HT1080 (cell line): ENCODE measurements at regions not wholly inside any gene's neighbourhood (a gene's known extent, or its start where the extent isn't known, plus 50 kb on each side); places are given as distances from the start of the nearest gene placed in this dataset.
"Not testable (repeated sequence)": the region's sequence is repeated elsewhere in the genome, so short reads cannot be mapped to it uniquely, and the experiment has no call there.

Experiments used
- DNase-seq: peaks from one replicate; pipeline ENCODE4 v3.0.0-alpha.2; 2015; ENCODE audit warnings: low read depth

DNA sequence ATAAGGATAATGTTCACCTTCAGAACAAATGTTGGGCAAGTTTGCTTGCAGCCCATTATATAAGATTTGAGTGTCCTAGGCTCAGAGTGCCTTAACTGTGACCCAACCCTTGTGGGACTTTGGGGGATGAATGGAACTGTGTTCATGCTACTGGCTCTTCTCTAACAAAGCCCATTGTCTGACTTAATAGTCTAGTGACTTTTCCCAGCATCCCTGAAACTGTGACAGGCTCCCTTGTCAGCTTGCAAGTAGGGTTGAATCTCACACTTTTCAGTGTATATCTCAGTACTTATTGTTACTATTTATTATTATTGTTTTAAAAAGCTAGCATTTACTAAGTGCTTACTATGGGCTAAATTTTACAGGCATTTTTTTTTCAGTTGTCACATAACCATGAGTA is 1488.2 kb downstream of the KHDRBS2 start:
- not testable (repeated sequence) for DNase-seq

DNA sequence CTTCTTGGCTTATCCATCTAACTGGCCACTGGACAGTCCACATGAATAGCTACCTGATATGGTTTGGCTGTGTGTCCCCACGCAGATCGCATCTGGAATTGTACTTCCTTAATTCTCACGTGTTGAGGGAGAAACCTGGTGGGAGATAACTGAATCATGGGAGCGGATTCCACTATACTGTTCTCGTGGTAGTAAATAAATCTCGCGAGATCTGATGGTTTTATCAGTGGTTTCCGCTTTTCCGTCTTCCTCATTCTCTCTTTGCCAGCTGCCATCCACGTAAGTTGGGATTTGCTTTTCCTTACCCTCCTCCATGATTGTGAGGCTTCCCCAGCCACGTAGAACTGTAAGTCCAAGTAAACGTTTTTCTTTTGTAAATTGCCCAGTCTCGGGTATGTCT is 1496.4 kb downstream of the KHDRBS2 start:
- DNase-seq: peak; percentile 64

DNA sequence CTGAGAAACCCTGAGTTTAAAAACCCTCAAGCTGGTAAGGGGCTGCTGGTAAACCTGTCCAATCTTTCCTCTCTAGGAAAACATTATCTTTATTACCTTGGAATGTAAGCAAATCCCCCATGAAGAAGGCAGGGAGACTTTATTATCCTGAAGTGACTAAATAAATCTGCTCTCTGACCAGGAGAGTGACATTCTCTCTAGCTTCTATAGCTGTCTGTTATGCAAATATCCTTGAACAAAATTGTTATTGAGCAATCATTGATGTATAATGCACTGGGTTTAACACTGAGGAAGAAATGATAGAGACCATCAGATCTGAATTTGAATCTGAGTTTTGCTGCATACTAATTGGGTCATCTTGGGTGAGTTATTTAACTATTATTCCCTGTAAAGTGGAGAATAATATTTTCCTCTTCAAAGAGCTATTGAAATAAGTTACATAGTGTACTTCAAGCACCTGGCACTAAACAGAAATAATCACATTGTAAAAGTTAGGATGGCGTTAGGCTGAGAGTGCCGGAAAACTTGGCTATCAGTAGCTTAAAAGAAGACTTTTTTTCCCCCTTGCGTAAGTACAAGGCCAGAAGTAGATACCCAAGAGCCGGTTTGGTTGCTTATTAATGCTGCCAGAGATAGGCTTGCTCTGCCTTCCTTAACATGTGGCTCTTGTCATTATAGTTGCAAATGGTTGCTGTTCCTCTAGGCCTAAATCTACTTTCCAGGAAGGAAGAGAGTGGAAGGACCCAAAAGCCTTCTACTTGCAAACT is 1503.1 kb downstream of the KHDRBS2 start:
- not testable (repeated sequence) for DNase-seq

DNA sequence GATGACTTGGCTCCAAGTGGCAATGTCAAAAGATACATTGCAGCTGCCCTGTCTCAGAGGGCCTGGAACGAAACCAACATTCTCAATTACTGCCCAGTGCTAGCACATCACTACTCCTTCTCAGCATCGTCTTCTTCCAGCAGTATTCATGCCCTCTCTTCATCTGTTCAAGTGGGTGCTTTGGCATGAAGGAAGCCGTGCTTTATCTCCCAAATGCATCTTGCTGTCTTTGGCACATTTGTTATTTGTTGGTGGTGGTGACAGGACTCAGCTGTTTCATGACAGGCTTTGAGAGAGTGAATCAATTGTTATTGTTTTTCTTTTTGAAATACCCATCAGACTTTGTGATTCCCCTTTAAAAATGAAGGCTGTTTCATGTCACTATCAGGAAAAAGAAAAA is 1506.4 kb downstream of the KHDRBS2 start:
- not testable (repeated sequence) for DNase-seq

DNA sequence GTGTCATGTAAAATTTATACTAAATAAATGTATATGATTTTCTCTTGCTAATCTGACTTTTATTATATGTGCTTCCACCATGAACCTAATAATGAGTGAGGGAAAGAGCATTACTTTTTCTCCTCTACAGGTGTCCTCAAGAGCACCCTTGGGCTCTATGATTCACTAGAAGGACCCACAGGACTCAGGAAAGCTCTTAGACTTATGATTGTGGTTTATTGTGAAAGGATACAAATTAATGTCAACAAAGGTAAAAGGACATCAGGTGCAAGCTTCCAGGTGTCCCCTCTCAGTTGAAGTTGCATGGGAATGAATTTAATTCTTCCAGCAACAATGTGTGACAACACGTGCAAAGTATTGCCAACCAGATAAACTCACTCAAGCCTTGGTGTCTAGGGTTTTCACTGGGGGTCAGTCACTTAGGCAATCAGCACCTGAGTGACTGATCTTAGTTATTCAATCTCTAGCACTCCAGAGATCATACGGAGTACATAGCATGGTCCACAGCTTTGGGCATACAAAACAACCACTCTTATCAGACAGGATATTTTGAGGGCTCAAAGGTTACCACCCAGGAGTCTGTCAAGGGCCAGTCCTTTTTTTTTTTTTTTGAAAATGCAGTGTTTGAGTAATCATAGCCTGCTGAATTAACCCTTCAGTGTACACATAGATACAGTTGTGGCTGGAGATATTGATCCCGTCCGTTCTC is 1518.1 kb downstream of the KHDRBS2 start:
- DNase-seq: not testable (repeated sequence)

DNA sequence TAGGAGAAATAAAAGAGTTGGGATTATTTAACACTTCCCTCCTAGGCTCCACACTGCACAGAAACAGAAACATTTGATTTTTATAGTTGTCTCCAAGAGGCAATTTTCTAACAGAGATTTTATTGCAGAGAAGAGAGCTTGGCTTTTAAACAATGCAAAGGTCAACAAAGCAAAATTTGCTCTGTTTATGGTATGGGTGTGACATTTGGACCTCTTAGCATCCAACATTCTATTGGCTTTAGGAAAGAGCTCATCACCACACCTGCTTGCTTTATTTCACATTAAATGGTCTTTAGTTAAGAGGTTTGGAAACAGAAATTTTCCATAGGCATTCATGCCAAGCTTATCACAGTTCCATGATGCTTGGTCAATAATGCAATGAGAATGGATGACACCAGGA is 1520.7 kb downstream of the KHDRBS2 start:
- not testable (repeated sequence) for DNase-seq

DNA sequence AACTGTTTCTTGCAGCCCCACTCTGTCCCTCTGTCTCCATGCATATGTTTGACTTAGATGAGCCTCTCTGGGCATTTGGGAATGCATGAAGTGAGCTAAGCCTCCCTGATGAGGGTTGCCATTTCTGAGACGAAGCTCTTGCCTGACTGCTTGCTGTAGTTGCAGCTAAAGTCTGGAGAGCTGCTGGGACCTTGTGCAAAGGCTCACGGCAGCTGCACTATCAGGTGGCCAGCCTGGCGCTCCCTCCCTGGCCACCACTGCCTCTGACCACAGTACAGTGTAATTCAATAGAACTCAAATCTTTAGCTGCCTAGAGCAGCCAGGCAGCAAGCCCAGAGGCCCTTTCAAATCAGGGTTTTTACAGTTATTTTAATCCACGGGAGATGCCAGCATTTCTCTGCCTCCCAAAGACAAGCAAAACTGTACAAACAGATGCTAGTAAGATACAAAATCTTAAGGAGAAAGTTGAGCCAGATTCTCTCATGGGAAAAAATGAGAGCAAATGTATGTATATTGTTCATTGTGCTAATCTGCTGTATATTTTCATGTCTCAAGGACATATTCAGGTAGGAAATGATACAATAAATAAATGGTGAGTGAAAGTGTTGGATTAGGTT is 1522.5 kb downstream of the KHDRBS2 start:
- DNase-seq: not testable (repeated sequence)

DNA sequence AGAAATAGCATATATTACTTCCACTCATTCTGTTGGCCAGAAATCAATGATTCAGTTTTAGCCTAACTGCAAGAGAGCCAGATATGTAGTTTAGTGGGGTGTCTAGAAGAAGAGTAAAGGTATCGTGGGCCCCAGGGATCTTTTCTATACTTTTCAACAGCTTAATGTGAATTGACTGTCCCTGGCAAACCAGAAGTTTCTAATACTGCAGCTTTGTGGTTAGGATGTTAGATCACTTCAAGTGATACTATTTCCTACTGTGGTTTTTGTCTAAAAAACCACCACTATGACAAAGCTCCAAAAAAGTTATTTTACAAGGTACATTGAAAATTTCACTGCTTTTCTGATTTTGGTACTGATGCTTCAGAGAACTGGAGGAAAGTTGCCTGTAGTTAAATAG is 1525.1 kb downstream of the KHDRBS2 start:
- not testable (repeated sequence) for DNase-seq

DNA sequence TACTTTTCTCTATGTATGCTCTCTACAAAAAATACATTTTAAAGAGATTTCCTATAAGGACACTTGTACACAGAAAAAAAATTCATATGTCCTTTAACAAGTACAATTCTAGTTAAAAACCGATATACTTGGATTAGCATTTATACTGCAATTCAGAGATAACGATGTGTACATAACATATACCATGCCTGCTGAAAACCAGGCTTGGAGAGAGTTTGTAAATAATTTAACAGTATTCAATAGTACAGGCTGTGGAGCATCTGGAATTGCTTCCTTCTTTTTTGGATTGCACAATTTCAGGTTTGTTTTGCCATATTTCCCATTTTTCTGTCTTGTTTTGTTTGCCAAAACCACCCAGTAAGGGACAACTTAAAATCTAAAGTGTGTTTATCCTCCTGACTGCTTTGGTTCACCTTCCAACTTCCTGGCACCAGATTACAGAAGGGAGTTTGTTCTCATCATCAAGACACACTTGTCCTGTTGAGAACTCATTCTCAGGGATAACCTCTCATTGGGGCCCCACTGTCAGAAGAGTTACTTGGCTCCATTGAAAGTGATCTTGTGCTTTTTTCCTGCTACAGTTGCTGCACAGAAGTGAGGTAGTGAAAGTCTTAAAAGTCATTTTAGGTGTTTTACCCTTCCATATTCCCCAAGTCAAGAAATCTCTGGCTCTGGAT is 1526.7 kb downstream of the KHDRBS2 start:
- not testable (repeated sequence) for DNase-seq

DNA sequence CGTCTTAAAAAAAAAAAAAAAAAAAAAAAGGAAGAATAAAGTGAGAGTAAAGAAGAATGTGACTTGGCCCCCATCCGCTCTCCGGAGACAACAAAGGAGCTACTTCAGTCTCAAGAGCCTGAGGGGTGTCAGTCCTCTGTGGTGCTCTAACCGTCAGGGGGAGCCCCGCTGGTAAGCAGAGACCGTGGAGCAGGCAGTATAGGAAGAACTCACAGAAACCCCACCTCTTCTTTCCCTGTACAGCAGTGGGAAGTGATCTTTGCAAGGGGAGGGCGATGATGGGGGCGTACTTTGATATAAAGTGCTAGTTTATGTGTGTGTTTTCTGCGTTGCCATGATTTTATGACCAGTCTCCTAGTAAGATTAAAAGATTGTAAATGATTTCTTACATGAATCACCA is 1527.3 kb downstream of the KHDRBS2 start:
- DNase-seq: peak; percentile 4

DNA sequence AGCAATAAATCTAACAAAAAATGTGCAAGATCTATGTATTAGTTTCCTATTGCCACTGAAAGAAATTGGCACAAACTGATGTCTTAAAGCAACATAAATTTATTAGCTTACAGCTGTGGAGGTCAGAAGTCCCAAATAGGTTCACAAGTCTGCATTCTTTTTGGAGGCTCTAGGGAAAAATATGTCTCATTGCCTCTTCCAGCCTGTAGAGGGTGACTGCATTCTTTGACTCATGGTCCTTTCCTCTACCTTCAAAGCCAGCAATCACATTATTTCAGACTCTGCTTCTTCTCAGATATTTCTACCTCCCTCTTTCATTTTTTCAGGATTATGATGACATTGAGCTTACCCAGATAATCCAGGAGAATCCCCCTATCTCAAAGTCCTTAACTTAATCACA is 1531.1 kb downstream of the KHDRBS2 start:
- DNase-seq: no peak

DNA sequence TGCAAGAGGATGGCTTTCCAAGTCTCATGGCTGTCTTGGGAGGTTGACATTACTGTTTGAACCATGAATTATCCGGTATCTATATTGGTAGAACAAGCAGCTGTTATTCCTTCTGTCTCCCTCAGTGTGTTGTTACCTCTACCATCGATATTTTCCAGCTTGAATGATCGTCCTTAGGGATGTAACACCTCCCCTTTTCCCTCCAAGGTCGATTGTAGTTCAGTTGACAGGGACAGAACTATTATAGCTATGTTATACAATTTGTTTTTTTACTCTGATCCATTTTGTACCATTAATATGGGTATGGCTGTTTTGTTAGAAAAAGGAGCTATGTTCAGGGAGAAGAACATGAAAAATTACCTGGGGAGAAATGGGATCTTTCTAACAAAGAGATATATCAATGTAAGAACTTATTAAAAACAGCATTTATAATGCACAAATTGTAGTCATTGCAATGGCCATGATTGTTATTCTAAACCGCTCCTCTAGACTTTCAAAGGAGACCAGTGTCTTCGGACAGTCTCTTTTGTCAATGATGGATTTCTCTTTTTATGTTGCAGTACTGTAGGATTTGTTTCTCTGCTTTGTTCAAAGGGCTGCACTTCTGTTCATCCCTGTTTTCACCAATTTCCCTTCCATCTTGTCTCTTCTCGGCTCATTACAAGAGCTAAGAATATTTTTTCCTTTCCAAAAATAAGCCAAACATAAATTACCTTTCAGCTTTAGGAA is 1535.5 kb downstream of the KHDRBS2 start:
- DNase-seq: not testable (repeated sequence)

DNA sequence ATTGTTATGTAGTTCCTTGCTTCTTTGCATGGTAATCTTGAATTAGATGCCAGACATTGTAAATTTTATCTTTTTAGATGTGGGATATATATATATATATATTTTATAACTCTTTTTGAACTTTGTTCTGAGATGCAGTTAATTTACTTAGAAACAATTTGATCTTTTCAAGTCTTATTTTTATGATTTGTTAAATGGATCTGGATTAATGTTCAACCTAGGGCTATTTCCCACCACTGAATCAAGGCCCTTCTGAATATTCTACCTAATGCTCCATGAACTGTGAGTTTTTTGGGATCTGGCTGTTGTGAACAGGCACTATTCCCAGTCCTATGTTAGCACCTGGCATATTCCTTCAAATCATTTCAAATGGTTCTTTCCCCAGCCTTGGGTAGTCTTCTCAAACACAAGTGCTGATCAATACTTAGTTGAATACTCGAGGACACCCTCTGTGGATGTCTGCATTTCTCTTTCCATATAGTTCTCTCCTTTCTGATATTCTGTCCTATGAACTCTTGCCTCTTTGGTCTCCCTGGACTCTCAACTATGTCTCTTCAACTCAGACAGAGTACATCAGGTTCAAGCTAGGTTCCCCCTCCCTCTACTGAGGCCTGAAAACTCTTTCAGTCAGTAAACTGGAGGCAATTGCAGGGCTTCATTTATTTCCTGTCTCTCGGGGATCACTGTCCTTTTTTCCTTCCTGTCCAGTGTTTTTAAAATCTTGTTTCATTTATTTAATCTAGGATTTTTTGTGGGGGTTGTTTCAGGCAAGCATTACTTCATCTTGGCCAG is 1538.1 kb downstream of the KHDRBS2 start:
- not testable (repeated sequence) for DNase-seq

DNA sequence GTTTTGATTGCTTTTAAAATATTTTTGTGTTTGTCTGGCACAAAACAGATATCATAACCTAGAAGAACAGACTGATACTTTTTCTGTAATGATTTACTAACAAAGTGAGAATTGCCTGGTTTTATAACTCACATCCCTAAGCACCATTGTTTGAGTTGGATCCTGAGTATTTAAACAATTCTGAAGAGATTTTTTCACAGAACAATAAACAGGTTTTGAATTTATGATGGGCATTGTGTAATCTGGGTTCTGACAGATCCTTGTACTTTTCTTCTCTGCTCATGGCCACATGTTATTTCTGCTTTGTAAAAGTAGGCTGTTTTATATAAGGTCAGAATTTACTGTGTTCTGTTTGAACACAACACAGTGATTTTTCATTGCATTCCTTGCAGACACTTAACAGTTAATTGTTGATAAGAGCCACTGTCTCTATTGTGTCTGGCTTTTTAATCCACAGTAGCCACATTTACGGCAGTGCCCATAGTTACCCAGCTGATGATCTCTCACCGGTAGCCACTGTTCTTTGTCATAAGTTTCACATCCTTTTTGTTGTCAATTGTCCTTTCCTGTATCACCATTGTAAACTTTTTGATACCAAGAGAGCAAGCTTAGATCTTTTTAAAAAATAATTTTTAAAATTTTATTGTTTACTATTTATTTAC is 1548.1 kb downstream of the KHDRBS2 start:
- not testable (repeated sequence) for DNase-seq

DNA sequence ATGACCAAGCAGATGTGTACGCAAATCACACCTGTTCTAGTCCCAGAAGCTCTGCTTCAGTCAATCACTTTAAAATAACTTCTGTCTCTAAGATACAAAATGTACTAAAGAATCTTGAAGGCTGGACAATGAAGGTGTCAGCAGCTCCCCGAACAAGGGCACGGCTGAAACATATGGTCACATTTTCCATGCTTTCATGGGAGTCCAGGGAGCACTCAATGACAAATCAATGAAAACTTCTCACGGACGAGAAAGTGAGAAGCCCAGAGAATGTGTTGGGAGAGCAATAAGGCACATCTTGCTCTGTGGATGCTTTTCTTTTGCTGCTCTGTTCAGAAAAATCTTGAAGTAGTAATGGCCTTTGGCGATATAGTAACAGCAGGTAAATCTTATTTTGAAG is 1548.7 kb downstream of the KHDRBS2 start:
- not testable (repeated sequence) for DNase-seq

DNA sequence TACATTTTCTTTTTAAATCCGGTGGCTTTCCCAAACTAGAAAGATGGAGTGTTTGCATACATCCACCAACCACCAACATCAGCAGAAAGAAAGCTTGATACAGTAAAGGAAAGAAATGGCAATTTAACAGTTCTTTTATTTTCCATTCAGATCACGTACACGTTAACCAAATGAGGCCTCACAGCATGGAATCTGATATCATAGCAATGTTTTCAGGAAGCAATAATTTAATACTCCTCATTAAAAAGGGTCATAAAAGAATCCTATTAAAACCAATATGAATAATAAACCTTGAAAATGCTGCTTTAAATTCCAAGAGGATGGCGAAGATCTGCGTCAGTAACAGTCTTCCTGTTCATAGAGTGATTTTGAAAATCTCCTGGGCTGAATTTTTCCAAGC is 1562.1 kb downstream of the KHDRBS2 start:
- DNase-seq: not testable (repeated sequence)

DNA sequence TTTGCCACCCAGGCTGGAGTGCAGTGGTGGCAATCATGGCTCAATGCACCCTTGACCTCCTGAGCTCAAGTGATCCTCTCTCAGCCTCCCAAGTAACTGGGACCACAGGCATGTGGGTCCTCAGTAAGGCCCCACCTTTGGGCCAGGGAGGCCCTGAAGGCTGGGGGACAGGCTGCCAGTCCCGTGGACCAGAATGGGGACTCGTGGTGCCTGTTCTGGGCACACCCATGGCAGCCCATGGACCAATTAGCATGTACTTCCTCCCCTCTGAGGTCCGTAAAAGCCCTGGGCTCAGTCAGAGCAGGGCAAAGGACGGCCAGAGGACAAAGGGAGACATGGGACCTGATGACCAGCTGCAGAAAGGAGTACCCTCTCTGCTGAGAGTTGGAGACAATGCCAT is 1590.8 kb downstream of the KHDRBS2 start:
- no peak for DNase-seq

DNA sequence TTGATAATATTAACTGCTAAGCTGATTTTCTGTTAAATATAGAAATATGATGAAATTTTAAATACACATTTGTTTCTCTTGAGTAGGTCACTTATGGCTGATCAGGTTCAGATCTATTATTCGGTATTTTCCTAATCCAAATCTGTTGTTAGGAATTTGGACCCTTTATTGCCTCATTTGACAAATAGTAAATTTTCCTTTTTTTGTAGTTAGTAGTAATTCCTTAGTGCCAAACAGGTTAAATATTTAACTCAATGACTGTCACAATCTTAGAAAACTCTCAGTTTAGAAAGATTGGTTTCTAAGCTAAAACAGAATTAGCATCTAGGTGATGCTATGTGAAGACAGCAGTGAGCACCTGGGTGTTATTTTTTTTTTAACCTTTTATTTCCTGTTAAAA is 1598.9 kb downstream of the KHDRBS2 start:
- no peak for DNase-seq

DNA sequence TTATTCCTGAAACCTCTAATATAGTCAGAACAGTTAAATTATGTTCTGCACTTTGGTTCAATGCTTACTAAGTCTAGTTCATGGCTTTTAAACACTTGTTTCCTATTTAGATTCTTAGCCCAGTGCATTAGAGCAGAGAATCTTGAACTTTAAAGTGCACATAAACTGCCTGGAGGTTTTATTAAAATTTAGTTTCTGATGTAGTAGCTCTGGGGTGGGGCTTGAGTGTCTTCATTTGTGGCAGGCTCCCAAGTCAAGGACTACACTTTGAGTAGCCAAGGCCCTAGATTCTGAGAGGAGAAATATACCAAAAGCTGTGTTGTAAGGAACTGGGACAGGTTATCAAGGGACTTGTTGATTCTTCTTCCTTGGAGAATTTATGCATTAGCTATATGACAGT is 1604.2 kb downstream of the KHDRBS2 start:
- DNase-seq: no peak

DNA sequence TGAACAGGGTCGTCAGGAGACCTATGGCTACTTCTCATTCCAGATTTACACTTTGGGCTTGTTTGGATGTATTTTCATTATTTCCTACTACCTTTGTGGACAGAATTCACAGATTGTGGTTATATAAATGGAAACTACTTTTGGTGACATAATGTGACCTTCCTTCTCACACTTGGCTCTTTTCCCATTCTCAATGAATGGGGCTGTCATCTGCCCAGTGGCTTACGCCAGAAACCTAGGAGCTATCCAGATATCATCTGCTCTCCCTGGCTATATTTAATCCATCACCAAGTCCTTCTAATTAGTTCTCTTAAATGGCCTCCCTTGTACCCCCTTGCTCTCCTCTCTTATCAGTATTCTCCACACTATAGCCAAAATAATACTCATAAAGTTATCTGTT is 1606.8 kb downstream of the KHDRBS2 start:
- no peak for DNase-seq
